ENCODE measurements at regions not wholly inside any gene's neighbourhood (a gene's known extent, or its start where the extent isn't known, plus 50 kb on each side); places are given as distances from the start of the nearest gene placed in this dataset.

DNA sequence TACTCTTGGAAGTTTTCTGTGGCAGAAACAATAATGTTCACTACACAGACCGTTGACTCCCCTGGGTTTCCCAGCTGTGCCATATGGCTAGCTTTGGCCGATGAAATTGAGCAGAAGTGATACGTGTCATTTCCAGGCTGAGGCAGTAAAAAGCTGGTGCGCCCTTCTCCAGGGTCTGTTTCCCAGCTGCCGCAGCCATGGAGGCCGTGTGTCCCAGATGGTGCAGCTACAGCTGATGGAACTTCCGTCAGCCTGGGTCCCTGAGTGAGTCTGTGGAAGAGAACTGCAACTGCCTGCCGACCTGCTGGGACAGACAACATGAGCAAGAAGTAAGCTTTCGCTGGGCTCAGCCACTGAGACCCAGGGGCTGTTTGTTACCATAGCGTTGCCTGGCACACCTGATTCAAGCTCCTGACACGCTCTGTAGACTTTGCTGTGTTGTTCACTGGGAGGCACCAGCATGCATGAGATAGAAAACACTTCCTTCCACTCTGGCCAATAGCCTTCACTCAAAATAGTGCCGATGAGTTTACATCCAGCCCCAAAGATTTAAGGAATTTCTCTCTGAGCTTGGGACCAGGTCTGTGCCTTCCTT is 116.3 kb upstream of the SLC25A33 start:
- TF ChIP-seq CTCF (IDR thresholded peaks at IDR 0.05) (no peak), EP300 (IDR thresholded peaks at IDR 0.05) (no peak), POLR2A (IDR thresholded peaks at IDR 0.05) (no peak)

Data from tibial nerve (tissue), 4 donors.